H1 (cell line): ENCODE measurements at regions not wholly inside any gene's neighbourhood (a gene's known extent, or its start where the extent isn't known, plus 50 kb on each side); places are given as distances from the start of the nearest gene placed in this dataset.

Source experiments
- CTCF ChIA-PET: fragments of 300-600 bp; sonication (Branson Sonifier 250); formaldehyde crosslinking; loops from one replicate; lab custom pipeline; 2021; ENCODE audit not compliant: partially characterized antibody; lab: Charles Lee
- POLR2A ChIA-PET: fragments of 300-600 bp; sonication (Branson Sonifier 250); formaldehyde crosslinking; loops from one replicate; lab custom pipeline; 2021; ENCODE audit warnings: inconsistent platforms; ENCODE audit not compliant: partially characterized antibody; lab: Charles Lee
- DNase-seq, 2 experiments: peaks; one replicate each; pipeline versions ENCODE4 v3.0.0 to v3.0.0-alpha.2; 2010 to 2022; ENCODE audit warnings: low spot score in 2 of 2, low read depth in 1 of 2, mixed read lengths in 1 of 2
- FAIRE-seq: peaks from 2 replicates; lab custom pipeline; 2011; peaks lifted over from hg19 to GRCh38; lab: Jason Lieb, UNC
- H2AFZ ChIP-seq: 2 replicates; pipeline ENCODE4 v1.8.1; 2012; ENCODE audit warnings: low read length, inconsistent platforms
- H2AK5ac ChIP-seq: 2 replicates; pipeline ENCODE4 v1.6.1; 2013; ENCODE audit warnings: low read depth, low read length
- H2BK120ac ChIP-seq: replicated peaks from 2 replicates; pipeline ENCODE3; 2013; ENCODE audit warnings: low read depth, low read length, inconsistent platforms
- H2BK12ac ChIP-seq: 2 replicates; pipeline ENCODE4 v1.6.1; 2013; ENCODE audit warnings: low read depth, low read length
- H2BK15ac ChIP-seq: 2 replicates; pipeline ENCODE4 v1.6.1; 2013; ENCODE audit warnings: low read length
- H2BK20ac ChIP-seq: 2 replicates; pipeline ENCODE4 v1.6.1; 2013; ENCODE audit warnings: low read length
- H2BK5ac ChIP-seq: 2 replicates; pipeline ENCODE4 v1.6.1; 2013; ENCODE audit warnings: low read depth, low read length
- H3K14ac ChIP-seq: 2 replicates; pipeline ENCODE4 v1.6.1; 2013; ENCODE audit warnings: inconsistent platforms; ENCODE audit not compliant: insufficient read length
- H3K18ac ChIP-seq: 2 replicates; pipeline ENCODE4 v1.6.1; 2013; ENCODE audit warnings: low read length; ENCODE audit errors: extremely low read depth
- H3K23ac ChIP-seq: 2 replicates; pipeline ENCODE4 v1.6.1; 2013; ENCODE audit warnings: inconsistent platforms; ENCODE audit not compliant: insufficient read length
- H3K23me2 ChIP-seq: 2 replicates; pipeline ENCODE4 v1.6.1; 2013; ENCODE audit warnings: low read depth, low read length
- H3K27ac ChIP-seq: 2 replicates; pipeline ENCODE4 v1.6.1; 2011; ENCODE audit warnings: low read depth, low read length, inconsistent platforms
- H3K27me3 ChIP-seq, 4 experiments: replicated peaks in 1 of 4; 1 replicate in 1 of 4; 2 replicates in 3 of 4; pipeline versions ENCODE4 v1.6.1 to v1.8.1; 2011 to 2013; ENCODE audit warnings: low read length in 3 of 4, mild to moderate bottlenecking in 3 of 4, inconsistent platforms in 2 of 4, mixed read lengths in 2 of 4, moderate library complexity in 1 of 4; ENCODE audit not compliant: control insufficient read depth in 3 of 4, insufficient read depth in 3 of 4; ENCODE audit errors: extremely low read depth in 1 of 4
- H3K36me3 ChIP-seq, 4 experiments: 2 replicates each; pipeline versions ENCODE4 v1.6.1 to v1.8.1; 2011 to 2013; ENCODE audit warnings: mild to moderate bottlenecking in 4 of 4, low read length in 3 of 4, moderate library complexity in 2 of 4, control low read depth in 1 of 4, inconsistent platforms in 1 of 4; ENCODE audit not compliant: insufficient read depth in 4 of 4, control insufficient read depth in 2 of 4
- H3K4ac ChIP-seq: replicated peaks from 2 replicates; pipeline ENCODE3; 2013; ENCODE audit warnings: low read length, low read depth, mixed read lengths, inconsistent platforms; ENCODE audit not compliant: insufficient read length
- H3K4me1 ChIP-seq, 4 experiments: replicated peaks in 1 of 4; 1 replicate in 1 of 4; 2 replicates in 3 of 4; pipeline versions ENCODE4 v1.6.1 to v1.8.1; 2011 to 2013; ENCODE audit warnings: low read length in 3 of 4, inconsistent platforms in 2 of 4, mixed read lengths in 1 of 4; ENCODE audit not compliant: insufficient read depth in 4 of 4, control insufficient read depth in 3 of 4
- H3K4me2 ChIP-seq, 2 experiments: 2 replicates each; pipeline versions ENCODE4 v1.6.1 to v1.8.1; 2011 to 2013; ENCODE audit warnings: low read depth in 2 of 2, low read length in 2 of 2, control low read depth in 1 of 2, inconsistent platforms in 1 of 2, mild to moderate bottlenecking in 1 of 2; ENCODE audit not compliant: insufficient read depth in 1 of 2
- H3K4me3 ChIP-seq, 4 experiments: fragments of 200-600, 300-600 bp in 1 of 4; sonication (generic), shearing (Covaris generic), sonication (Bioruptor Twin) in 1 of 4; 2 replicates each; pipeline versions ENCODE4 v1.5.1 to v1.8.1; 2011 to 2016; ENCODE audit warnings: low read length in 4 of 4, low read depth in 3 of 4, control low read depth in 2 of 4, inconsistent platforms in 2 of 4, mild to moderate bottlenecking in 2 of 4, mixed read lengths in 1 of 4, moderate library complexity in 1 of 4; ENCODE audit not compliant: insufficient read depth in 2 of 4; ENCODE audit errors: extremely low read depth in 1 of 4
- H3K56ac ChIP-seq: replicated peaks from 2 replicates; pipeline ENCODE3; 2013; ENCODE audit warnings: low read depth, mild to moderate bottlenecking, mixed read lengths, low read length, inconsistent platforms; ENCODE audit not compliant: insufficient read length
- H3K79me1 ChIP-seq: 2 replicates; pipeline ENCODE4 v1.6.1; 2013; ENCODE audit warnings: low read depth, low read length, control low read depth
- H3K79me2 ChIP-seq, 2 experiments: 2 replicates each; pipeline versions ENCODE4 v1.6.1 to v1.8.1; 2012 to 2013; ENCODE audit warnings: low read length in 2 of 2, mild to moderate bottlenecking in 2 of 2, inconsistent platforms in 1 of 2; ENCODE audit not compliant: insufficient read depth in 2 of 2, control insufficient read depth in 1 of 2
- H3K9ac ChIP-seq, 4 experiments: replicated peaks in 1 of 4; 1 replicate in 1 of 4; 2 replicates in 3 of 4; pipeline versions ENCODE4 v1.6.1 to v1.8.1; 2011 to 2013; ENCODE audit warnings: low read depth in 3 of 4, low read length in 3 of 4, control low read depth in 2 of 4, mild to moderate bottlenecking in 2 of 4, moderate library complexity in 2 of 4, inconsistent platforms in 1 of 4; ENCODE audit errors: extremely low read depth in 1 of 4
- H3K9me3 ChIP-seq, 2 experiments: 2 replicates each; pipeline versions ENCODE4 v1.6.1 to v1.8.1; 2012 to 2013; ENCODE audit warnings: mild to moderate bottlenecking in 2 of 2, moderate library complexity in 2 of 2, control low read depth in 1 of 2, inconsistent platforms in 1 of 2, low read depth in 1 of 2, low read length in 1 of 2, mixed read lengths in 1 of 2; ENCODE audit not compliant: insufficient read depth in 2 of 2
- H4K20me1 ChIP-seq, 2 experiments: replicated peaks in 1 of 2; 2 replicates each; pipeline versions ENCODE3 to v1.8.1; 2011 to 2013; ENCODE audit warnings: inconsistent platforms in 2 of 2, low read length in 2 of 2, mild to moderate bottlenecking in 1 of 2; ENCODE audit not compliant: insufficient read depth in 2 of 2, control insufficient read depth in 1 of 2
- H4K5ac ChIP-seq: 2 replicates; pipeline ENCODE4 v1.6.1; 2013; ENCODE audit warnings: low read length, low read depth, mixed read lengths, inconsistent platforms; ENCODE audit not compliant: insufficient read length
- H4K8ac ChIP-seq: 2 replicates; pipeline ENCODE4 v1.8.0; 2013; ENCODE audit warnings: mild to moderate bottlenecking, moderate library complexity, low read length, inconsistent platforms; ENCODE audit not compliant: insufficient read depth; ENCODE audit errors: extremely low read depth
- H4K91ac ChIP-seq: replicated peaks from 2 replicates; pipeline ENCODE3; 2013; ENCODE audit warnings: low read length, mixed read lengths, inconsistent platforms; ENCODE audit not compliant: insufficient read length
- HDAC6 ChIP-seq: IDR thresholded peaks from one replicate; pipeline ENCODE4 v1.7.1; 2012; ENCODE audit warnings: low read depth, mild to moderate bottlenecking, inconsistent platforms, low read length, moderate library complexity
- WGBS, 2 experiments: shearing (Covaris generic) in 1 of 2; methylation state at CpG; one replicate each; pipeline versions ENCODE4 v1.1.6 to v1.1.7; 2013 to 2015; ENCODE audit warnings: low lambda C conversion rate in 2 of 2, mixed read lengths in 2 of 2, inconsistent platforms in 1 of 2, low coverage in 1 of 2, missing lambda C conversion rate in 1 of 2; ENCODE audit not compliant: insufficient replicate concordance in 2 of 2, insufficient coverage in 1 of 2, insufficient read length in 1 of 2; ENCODE audit errors: extremely low coverage in 1 of 2, missing lambda C conversion rate in 1 of 2; 5-methylcytosine and 5-hydroxymethylcytosine counted together

DNA sequence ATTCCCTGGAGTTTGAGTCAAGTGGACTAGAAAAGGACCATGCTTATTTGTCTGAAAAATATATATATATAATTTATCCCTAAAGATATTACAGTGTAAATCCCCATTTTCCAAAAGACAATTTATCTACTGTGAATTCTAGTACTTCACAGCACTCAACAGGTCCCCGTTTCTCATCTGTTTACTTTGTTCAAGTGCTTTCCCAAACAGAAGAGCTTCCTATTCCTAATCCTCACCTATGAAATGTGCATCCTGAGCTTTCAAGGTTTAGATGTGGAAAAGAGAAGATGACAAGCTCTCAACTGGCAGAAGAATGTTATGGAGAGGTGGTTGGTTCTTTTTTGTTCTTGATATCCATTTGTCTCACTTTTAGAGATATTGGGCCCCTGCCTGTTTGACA lies 401.6 kb upstream of the ZNF608 start:
- Histone ChIP-seq H3K9ac (no peak overlapping the region), H2BK12ac (no peak overlapping the region), H3K9me3 (no peaks in the 10 kb centered on the region), H2BK20ac (no peak overlapping the region), H4K20me1 (no peaks in the 10 kb centered on the region), H2BK5ac (no peak overlapping the region), H4K8ac (no peak overlapping the region), H4K5ac (no peak overlapping the region), H2BK120ac (no peak overlapping the region), H3K23me2 (no peaks in the 10 kb centered on the region), H3K27ac (no peak overlapping the region), H3K4me2 (no peak overlapping the region), H3K4me1 (peaks cover 0 to 17% (median 7%) of the 10 kb centered on the region in 4 experiments; a peak in 5 of 7 replicates), H3K14ac (no peak overlapping the region), H3K4ac (no peak overlapping the region), H2BK15ac (no peak overlapping the region), H3K56ac (no peak overlapping the region), H3K79me1 (no peaks in the 10 kb centered on the region), H3K18ac (no peak overlapping the region), H3K79me2 (no peaks in the 10 kb centered on the region), H3K4me3 (no peak overlapping the region), H3K27me3 (no peaks in the 10 kb centered on the region), H2AFZ (no peak overlapping the region), H4K91ac (no peak overlapping the region), H2AK5ac (no peak overlapping the region), H3K36me3 (no peaks in the 10 kb centered on the region), H3K23ac (no peak overlapping the region)
- TF ChIP-seq HDAC6 = no peak
- ChIA-PET POLR2A (no interaction called here), CTCF (interaction anchor here (0.7 kb wide), 1 partner anchor 1223 kb away, joined by 3 read pairs; no protein-coding TSS in a partner anchor)
- FAIRE-seq (no peak), DNase-seq (no peak)
- WGBS, 2 experiments = 95% methylated on average over 1 of the region's 1 CpG; no CpG with 5 or more reads in 1 of the 2 experiments
